CD4-positive, alpha-beta T cell (primary cell): ENCODE measurements at regions not wholly inside any gene's neighbourhood (a gene's known extent, or its start where the extent isn't known, plus 50 kb on each side); places are given as distances from the start of the nearest gene placed in this dataset.

Experiments used
- ATAC-seq: fragments of 200-7000 bp; cut with Tn5 transposase; one replicate; pipeline ENCODE4 v1.10.0; 2022; ENCODE audit warnings: mild to moderate bottlenecking; ENCODE audit not compliant: poor library complexity
- CTCF ChIA-PET: fragments of 350-600 bp; sonication (Branson Sonifier 250); formaldehyde crosslinking; loops from one replicate; lab custom pipeline; 2021; ENCODE audit warnings: antibody characterized with exemption, inconsistent platforms; lab: Charles Lee
- POLR2A ChIA-PET: fragments of 350-600 bp; sonication (Branson Sonifier 250); formaldehyde crosslinking; loops from one replicate; lab custom pipeline; 2021; ENCODE audit warnings: antibody characterized with exemption, inconsistent platforms; lab: Charles Lee
- DNase-seq, 14 experiments: peaks; one replicate each; pipeline ENCODE4 v3.0.0-alpha.2; 2013 to 2020; ENCODE audit warnings: mixed read lengths in 2 of 14
- H3K27ac ChIP-seq, 2 donors: one replicate each; pipeline versions ENCODE4 v1.5.1 to v1.7.0; 2013; ENCODE audit warnings: low read length in 2 of 2, low read depth in 1 of 2, mild to moderate bottlenecking in 1 of 2
- H3K27me3 ChIP-seq, 2 experiments: 1 replicate in 1 of 2; 2 replicates in 1 of 2; pipeline versions ENCODE4 v1.6.1 to v1.7.0; 2013; ENCODE audit warnings: low read length in 2 of 2, control low read depth in 1 of 2, mild to moderate bottlenecking in 1 of 2, moderate library complexity in 1 of 2; ENCODE audit not compliant: insufficient read depth in 2 of 2, control insufficient read depth in 1 of 2
- H3K36me3 ChIP-seq: one replicate; pipeline ENCODE4 v1.6.1; 2013; ENCODE audit warnings: low read length, control low read depth; ENCODE audit not compliant: insufficient read depth
- H3K4me1 ChIP-seq: one replicate; pipeline ENCODE4 v1.6.1; 2013; ENCODE audit warnings: low read length, control low read depth; ENCODE audit not compliant: insufficient read depth
- H3K4me3 ChIP-seq: one replicate; pipeline ENCODE4 v1.5.1; 2013; ENCODE audit warnings: mild to moderate bottlenecking, low read length, moderate library complexity
- H3K9me3 ChIP-seq, 2 experiments: 1 replicate in 1 of 2; 2 replicates in 1 of 2; pipeline versions ENCODE4 v1.6.1 to v1.7.0; 2013; ENCODE audit warnings: low read length in 2 of 2, mild to moderate bottlenecking in 2 of 2, control low read depth in 1 of 2, moderate library complexity in 1 of 2; ENCODE audit not compliant: control insufficient read depth in 1 of 2, insufficient read depth in 1 of 2
- H3K27ac Mint-ChIP-seq: one replicate; pipeline ENCODE4 v1.8.0; 2020; ENCODE audit warnings: mixed read lengths
- H3K27me3 Mint-ChIP-seq: one replicate; pipeline ENCODE4 v1.8.0; 2021; ENCODE audit warnings: mixed read lengths
- H3K36me3 Mint-ChIP-seq: one replicate; pipeline ENCODE4 v1.8.0; 2021; ENCODE audit warnings: low read depth, mixed read lengths
- H3K4me1 Mint-ChIP-seq: one replicate; pipeline ENCODE4 v1.8.0; 2021; ENCODE audit warnings: low read depth, mixed read lengths
- H3K4me3 Mint-ChIP-seq: one replicate; pipeline ENCODE4 v1.8.0; 2020; ENCODE audit warnings: mild to moderate bottlenecking, mixed read lengths
- H3K9me3 Mint-ChIP-seq: one replicate; pipeline ENCODE4 v1.8.0; 2020; ENCODE audit warnings: mixed read lengths
- CTCF ChIP-seq: fragments of 200-600 bp; IDR thresholded peaks from one replicate; pipeline ENCODE4 v1.8.0; 2022; ENCODE audit warnings: antibody characterized with exemption, mild to moderate bottlenecking
- intact Hi-C, 2 experiments: fragments of 100-400 bp; cut with DNase I in 1 of 2; cut with micrococcal nuclease in 1 of 2; formaldehyde crosslinking; loops; one replicate each; pipeline versions ENCODE4 v1.15.1 to v1.9.0; 2023 to 2025; cut with DNase I, micrococcal nuclease

- Mint-ChIP-seq H3K9me3 (peaks cover 3% of the 10 kb centered on the region), H3K36me3 (no peaks in the 10 kb centered on the region), H3K27me3 (no peaks in the 10 kb centered on the region), H3K4me1 (no peaks in the 10 kb centered on the region), H3K4me3 (no peak overlapping the region), H3K27ac (no peak overlapping the region)
- H3K27ac ChIP-seq: no peak overlapping the region
- CTCF ChIA-PET: no interaction called here
- no peaks in the 10 kb centered on the region for H3K36me3 ChIP-seq
- H3K9me3 ChIP-seq: peaks cover 0 to 4% of the 10 kb centered on the region in 2 experiments
- DNase-seq (no peak), ATAC-seq (no peak)
- intact Hi-C loops: no loop called here
- H3K4me3 ChIP-seq: no peak overlapping the region
- H3K27me3 ChIP-seq: no peaks in the 10 kb centered on the region
- POLR2A ChIA-PET: no interaction called here
- H3K4me1 ChIP-seq: no peaks in the 10 kb centered on the region
- no peak for TF ChIP-seq CTCF
These were observed 556.9 kb downstream of the DNAJB9 start for GRCh38 chr7:109126404-109127050.

- Histone ChIP-seq H3K27ac (no peak overlapping the region), H3K9me3 (peaks cover 0 to 4% of the 10 kb centered on the region in 2 experiments), H3K36me3 (no peaks in the 10 kb centered on the region), H3K27me3 (no peaks in the 10 kb centered on the region), H3K4me3 (no peak overlapping the region), H3K4me1 (no peaks in the 10 kb centered on the region)
- no peaks in the 10 kb centered on the region for H3K36me3 Mint-ChIP-seq
- intact Hi-C loops: no loop called here
- CTCF ChIA-PET: no interaction called here
- peaks cover 3% of the 10 kb centered on the region for H3K9me3 Mint-ChIP-seq
- TF ChIP-seq CTCF: no peak
- POLR2A ChIA-PET: no interaction called here
- H3K27ac Mint-ChIP-seq: no peak overlapping the region
- H3K27me3 Mint-ChIP-seq: no peaks in the 10 kb centered on the region
- H3K4me3 Mint-ChIP-seq: no peak overlapping the region
- H3K4me1 Mint-ChIP-seq: no peaks in the 10 kb centered on the region
- no peak for DNase-seq
- ATAC-seq: no peak
These were observed 557.5 kb downstream of the DNAJB9 start for GRCh38 chr7:109127145-109127544.

GRCh38 chr7:109131141-109131540 is 561.5 kb downstream of the DNAJB9 start:
- no peaks in the 10 kb centered on the region for H3K27me3 Mint-ChIP-seq
- ATAC-seq (no peak), DNase-seq (no peak)
- H3K27ac Mint-ChIP-seq: no peak overlapping the region
- POLR2A ChIA-PET: no interaction called here
- no peaks in the 10 kb centered on the region for H3K36me3 ChIP-seq
- H3K4me3 ChIP-seq: no peak overlapping the region
- CTCF ChIA-PET: no interaction called here
- H3K36me3 Mint-ChIP-seq: no peaks in the 10 kb centered on the region
- peaks cover 0 to 9% of the 10 kb centered on the region in 2 experiments for H3K9me3 ChIP-seq
- intact Hi-C loops: no loop called here
- no peaks in the 10 kb centered on the region for H3K27me3 ChIP-seq
- no peaks in the 10 kb centered on the region for H3K4me1 Mint-ChIP-seq
- no peak for TF ChIP-seq CTCF
- H3K27ac ChIP-seq: no peak overlapping the region
- H3K9me3 Mint-ChIP-seq: peaks cover 11% of the 10 kb centered on the region
- H3K4me3 Mint-ChIP-seq: no peak overlapping the region
- no peaks in the 10 kb centered on the region for H3K4me1 ChIP-seq
